HCT116 (cell line): ENCODE measurements at regions not wholly inside any gene's neighbourhood (a gene's known extent, or its start where the extent isn't known, plus 50 kb on each side); places are given as distances from the start of the nearest gene placed in this dataset.

Experiments used
- POLR2A ChIP-seq: IDR thresholded peaks from 2 replicates; pipeline ENCODE4 v1.7.0; 2011; ENCODE audit warnings: borderline replicate concordance; ENCODE audit not compliant: insufficient read depth, insufficient read length; ENCODE audit errors: extremely low read depth
- TF ChIP-seq, protein P1 (sequence below), 3 experiments: fragments of 200-600 bp in 1 of 3; sonication (generic) in 1 of 3; IDR thresholded peaks in 2 of 3; conservative IDR thresholded peaks in 1 of 3; 2 replicates each; pipeline ENCODE4 v1.5.1; 2012 to 2017; ENCODE audit warnings: low read depth in 2 of 3, low read length in 2 of 3, antibody characterized with exemption in 1 of 3, borderline replicate concordance in 1 of 3, control low read depth in 1 of 3, mild to moderate bottlenecking in 1 of 3, mixed read lengths in 1 of 3, mixed run types in 1 of 3, moderate library complexity in 1 of 3; ENCODE audit not compliant: insufficient read depth in 1 of 3

DNA sequence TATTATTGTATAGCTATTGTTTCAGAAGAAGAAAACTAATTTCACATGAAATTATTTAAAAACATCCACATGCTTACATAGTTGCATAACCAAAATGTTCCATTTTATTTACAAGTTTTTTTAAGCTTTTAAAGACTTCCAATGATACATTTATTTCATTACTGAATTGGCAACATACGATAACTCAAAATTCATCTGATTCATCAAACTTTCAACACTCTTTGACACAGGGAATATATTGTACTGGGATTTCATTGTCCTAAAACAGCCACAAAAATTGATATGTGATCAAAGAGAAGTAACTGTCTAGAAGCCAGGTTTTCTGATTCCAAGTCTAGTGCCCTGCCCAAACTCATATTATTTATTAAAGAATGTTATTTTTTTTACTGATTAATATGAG, 131.4 kb upstream of the USP24 start:
- TF ChIP-seq, protein P1, sequence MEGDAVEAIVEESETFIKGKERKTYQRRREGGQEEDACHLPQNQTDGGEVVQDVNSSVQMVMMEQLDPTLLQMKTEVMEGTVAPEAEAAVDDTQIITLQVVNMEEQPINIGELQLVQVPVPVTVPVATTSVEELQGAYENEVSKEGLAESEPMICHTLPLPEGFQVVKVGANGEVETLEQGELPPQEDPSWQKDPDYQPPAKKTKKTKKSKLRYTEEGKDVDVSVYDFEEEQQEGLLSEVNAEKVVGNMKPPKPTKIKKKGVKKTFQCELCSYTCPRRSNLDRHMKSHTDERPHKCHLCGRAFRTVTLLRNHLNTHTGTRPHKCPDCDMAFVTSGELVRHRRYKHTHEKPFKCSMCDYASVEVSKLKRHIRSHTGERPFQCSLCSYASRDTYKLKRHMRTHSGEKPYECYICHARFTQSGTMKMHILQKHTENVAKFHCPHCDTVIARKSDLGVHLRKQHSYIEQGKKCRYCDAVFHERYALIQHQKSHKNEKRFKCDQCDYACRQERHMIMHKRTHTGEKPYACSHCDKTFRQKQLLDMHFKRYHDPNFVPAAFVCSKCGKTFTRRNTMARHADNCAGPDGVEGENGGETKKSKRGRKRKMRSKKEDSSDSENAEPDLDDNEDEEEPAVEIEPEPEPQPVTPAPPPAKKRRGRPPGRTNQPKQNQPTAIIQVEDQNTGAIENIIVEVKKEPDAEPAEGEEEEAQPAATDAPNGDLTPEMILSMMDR (IDR thresholded peaks at IDR 0.05 in 2 of 3, conservative IDR thresholded peaks at IDR 0.05 in 1 of 3; ENCODE audit: borderline replicate concordance in 1 of 3, insufficient read depth in 1 of 3, low read depth in 2 of 3, low read length in 2 of 3) = no peak
- TF ChIP-seq POLR2A = no peak
